ENCODE measurements at regions not wholly inside any gene's neighbourhood (a gene's known extent, or its start where the extent isn't known, plus 50 kb on each side); places are given as distances from the start of the nearest gene placed in this dataset.

DNA sequence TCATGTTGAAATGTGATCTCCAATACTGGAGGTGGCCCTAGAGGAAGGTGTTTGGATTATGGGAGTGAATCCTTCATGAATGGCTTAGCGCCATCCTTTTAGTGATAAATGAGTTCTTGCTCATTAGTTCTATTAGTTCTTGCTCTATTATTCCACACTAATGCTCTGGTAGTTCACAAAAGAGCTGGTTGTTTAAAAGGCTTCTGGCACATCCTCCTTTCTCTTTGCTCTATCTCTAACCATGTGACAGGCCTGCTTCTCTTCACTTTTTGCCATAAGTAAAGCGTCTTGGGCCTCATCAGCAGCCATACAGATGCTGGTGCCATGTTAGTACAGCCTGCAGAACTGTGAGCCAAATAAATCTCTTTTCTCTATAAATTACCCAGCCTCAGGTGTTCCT is 469.9 kb downstream of the GUCY1A2 start (continued):
- TF ChIP-seq, protein P1, sequence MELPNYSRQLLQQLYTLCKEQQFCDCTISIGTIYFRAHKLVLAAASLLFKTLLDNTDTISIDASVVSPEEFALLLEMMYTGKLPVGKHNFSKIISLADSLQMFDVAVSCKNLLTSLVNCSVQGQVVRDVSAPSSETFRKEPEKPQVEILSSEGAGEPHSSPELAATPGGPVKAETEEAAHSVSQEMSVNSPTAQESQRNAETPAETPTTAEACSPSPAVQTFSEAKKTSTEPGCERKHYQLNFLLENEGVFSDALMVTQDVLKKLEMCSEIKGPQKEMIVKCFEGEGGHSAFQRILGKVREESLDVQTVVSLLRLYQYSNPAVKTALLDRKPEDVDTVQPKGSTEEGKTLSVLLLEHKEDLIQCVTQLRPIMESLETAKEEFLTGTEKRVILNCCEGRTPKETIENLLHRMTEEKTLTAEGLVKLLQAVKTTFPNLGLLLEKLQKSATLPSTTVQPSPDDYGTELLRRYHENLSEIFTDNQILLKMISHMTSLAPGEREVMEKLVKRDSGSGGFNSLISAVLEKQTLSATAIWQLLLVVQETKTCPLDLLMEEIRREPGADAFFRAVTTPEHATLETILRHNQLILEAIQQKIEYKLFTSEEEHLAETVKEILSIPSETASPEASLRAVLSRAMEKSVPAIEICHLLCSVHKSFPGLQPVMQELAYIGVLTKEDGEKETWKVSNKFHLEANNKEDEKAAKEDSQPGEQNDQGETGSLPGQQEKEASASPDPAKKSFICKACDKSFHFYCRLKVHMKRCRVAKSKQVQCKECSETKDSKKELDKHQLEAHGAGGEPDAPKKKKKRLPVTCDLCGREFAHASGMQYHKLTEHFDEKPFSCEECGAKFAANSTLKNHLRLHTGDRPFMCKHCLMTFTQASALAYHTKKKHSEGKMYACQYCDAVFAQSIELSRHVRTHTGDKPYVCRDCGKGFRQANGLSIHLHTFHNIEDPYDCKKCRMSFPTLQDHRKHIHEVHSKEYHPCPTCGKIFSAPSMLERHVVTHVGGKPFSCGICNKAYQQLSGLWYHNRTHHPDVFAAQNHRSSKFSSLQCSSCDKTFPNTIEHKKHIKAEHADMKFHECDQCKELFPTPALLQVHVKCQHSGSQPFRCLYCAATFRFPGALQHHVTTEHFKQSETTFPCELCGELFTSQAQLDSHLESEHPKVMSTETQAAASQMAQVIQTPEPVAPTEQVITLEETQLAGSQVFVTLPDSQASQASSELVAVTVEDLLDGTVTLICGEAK (IDR thresholded peaks at IDR 0.05), result no peak
- TF ChIP-seq, protein P1 (CRISPR knock-in tag; IDR thresholded peaks at IDR 0.05), result no peak
- TF ChIP-seq, protein P2, sequence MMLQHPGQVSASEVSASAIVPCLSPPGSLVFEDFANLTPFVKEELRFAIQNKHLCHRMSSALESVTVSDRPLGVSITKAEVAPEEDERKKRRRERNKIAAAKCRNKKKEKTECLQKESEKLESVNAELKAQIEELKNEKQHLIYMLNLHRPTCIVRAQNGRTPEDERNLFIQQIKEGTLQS (IDR thresholded peaks at IDR 0.05), result no peak
- TF ChIP-seq, protein P2 (CRISPR knock-in tag; conservative IDR thresholded peaks at IDR 0.05), result no peak
- TF ChIP-seq POLR3G (IDR thresholded peaks at IDR 0.05; ENCODE audit: extremely low read depth, insufficient read length, insufficient replicate concordance) (no peak), MEF2A (IDR thresholded peaks at IDR 0.05; ENCODE audit: control insufficient read depth, low read depth, low read length) (no peak), TCFL5 (CRISPR knock-in tag; conservative IDR thresholded peaks at IDR 0.05) (no peak), DDX20 (tag; IDR thresholded peaks at IDR 0.05; ENCODE audit: low read depth) (no peak), ZNF140 (CRISPR knock-in tag; IDR thresholded peaks at IDR 0.05) (no peak), ZNF79 (CRISPR knock-in tag; IDR thresholded peaks at IDR 0.05; ENCODE audit: low read depth) (no peak), ZC3H4 (CRISPR knock-in tag; IDR thresholded peaks at IDR 0.05; ENCODE audit: borderline replicate concordance) (no peak), ZNF584 (CRISPR knock-in tag; IDR thresholded peaks at IDR 0.05; ENCODE audit: low read depth) (no peak)
- TF ChIP-seq, protein P3, sequence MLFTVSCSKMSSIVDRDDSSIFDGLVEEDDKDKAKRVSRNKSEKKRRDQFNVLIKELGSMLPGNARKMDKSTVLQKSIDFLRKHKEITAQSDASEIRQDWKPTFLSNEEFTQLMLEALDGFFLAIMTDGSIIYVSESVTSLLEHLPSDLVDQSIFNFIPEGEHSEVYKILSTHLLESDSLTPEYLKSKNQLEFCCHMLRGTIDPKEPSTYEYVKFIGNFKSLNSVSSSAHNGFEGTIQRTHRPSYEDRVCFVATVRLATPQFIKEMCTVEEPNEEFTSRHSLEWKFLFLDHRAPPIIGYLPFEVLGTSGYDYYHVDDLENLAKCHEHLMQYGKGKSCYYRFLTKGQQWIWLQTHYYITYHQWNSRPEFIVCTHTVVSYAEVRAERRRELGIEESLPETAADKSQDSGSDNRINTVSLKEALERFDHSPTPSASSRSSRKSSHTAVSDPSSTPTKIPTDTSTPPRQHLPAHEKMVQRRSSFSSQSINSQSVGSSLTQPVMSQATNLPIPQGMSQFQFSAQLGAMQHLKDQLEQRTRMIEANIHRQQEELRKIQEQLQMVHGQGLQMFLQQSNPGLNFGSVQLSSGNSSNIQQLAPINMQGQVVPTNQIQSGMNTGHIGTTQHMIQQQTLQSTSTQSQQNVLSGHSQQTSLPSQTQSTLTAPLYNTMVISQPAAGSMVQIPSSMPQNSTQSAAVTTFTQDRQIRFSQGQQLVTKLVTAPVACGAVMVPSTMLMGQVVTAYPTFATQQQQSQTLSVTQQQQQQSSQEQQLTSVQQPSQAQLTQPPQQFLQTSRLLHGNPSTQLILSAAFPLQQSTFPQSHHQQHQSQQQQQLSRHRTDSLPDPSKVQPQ (CRISPR knock-in tag; IDR thresholded peaks at IDR 0.05; ENCODE audit: borderline replicate concordance), result no peak
- TF ChIP-seq, protein P4, sequence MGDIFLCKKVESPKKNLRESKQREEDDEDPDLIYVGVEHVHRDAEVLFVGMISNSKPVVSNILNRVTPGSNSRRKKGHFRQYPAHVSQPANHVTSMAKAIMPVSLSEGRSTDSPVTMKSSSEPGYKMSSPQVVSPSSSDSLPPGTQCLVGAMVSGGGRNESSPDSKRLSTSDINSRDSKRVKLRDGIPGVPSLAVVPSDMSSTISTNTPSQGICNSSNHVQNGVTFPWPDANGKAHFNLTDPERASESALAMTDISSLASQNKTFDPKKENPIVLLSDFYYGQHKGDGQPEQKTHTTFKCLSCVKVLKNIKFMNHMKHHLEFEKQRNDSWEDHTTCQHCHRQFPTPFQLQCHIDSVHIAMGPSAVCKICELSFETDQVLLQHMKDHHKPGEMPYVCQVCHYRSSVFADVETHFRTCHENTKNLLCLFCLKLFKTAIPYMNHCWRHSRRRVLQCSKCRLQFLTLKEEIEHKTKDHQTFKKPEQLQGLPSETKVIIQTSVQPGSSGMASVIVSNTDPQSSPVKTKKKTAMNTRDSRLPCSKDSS (IDR thresholded peaks at IDR 0.05; ENCODE audit: low read depth, partially characterized antibody), result no peak

Measured in K562 (cell line).